ENCODE measurements at regions not wholly inside any gene's neighbourhood (a gene's known extent, or its start where the extent isn't known, plus 50 kb on each side); places are given as distances from the start of the nearest gene placed in this dataset.

DNA sequence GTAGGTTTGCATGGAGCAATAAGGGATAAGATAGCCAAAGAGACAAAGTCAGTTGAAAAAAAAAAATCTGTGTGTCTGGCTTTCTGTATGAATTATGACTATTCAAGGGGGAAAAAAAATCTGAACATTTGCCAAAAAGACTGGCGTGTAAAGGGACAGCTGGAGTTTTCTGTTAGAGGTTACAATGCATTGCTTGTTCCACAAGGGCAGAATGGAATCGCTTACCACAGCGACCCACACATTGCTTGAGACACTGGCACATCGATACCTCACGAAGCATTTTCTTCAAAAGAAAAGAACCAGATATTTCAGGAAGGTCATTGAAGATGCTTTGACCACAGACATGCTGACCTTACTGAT lies 327.8 kb downstream of the TMEM167A start:
- H3K36me3 ChIP-seq (replicated peaks) = no peaks in the 10 kb centered on the region
- no peak for DNase-seq (ENCODE audit: low spot score in 2 of 2)
- H3K4me1 ChIP-seq = no peaks in the 10 kb centered on the region
- no peaks in the 10 kb centered on the region for H3K27me3 ChIP-seq (ENCODE audit: low read depth)
- H3K4me3 ChIP-seq = no peak overlapping the region
- in situ Hi-C loops (cut with MboI; ENCODE audit: low sequenced_read_pairs) = no loop called here
- no peaks in the 10 kb centered on the region for H3K9me3 ChIP-seq

DNA sequence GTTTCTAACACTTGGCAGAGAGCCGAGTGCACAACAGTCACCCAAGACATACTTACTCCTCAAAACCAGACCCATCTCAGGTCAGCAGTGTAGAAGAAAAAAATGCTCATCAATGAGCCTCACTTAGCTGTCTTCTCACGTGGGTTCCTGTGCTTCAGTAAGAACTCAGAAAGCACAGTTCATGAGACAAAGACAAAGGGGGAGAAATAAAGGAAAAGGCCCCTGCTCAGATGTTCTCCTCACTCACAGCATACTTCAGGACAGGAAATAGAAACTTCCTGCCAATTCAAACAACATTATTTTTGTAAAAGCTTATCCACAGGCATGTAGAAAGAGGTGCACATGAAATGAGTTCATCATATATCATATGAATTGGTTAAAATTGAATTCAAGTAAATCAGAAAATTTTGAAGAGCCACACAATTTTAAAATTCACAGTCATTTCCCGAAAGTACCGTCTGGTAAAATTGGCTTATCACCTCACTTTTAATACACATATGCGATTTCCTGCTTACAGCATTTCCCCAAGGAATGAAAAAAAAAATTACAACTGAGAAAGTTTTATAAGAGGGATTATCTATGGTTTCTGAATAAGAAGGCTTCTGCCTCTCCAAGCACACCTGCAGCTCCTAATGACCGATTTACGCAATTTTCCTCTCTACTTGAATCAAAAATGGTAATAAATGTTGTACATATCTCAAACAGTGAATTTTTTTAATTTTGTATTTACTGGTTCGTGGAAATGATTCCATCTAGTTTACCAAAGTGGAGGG lies 328.3 kb downstream of the TMEM167A start:
- DNase-seq (ENCODE audit: low spot score in 2 of 2) = no peak
- Histone ChIP-seq H3K27me3 (ENCODE audit: low read depth) (no peaks in the 10 kb centered on the region), H3K4me1 (no peaks in the 10 kb centered on the region), H3K36me3 (replicated peaks) (no peaks in the 10 kb centered on the region), H3K4me3 (no peak overlapping the region), H3K9me3 (no peaks in the 10 kb centered on the region)
- in situ Hi-C loops (cut with MboI; ENCODE audit: low sequenced_read_pairs) = no loop called here

DNA sequence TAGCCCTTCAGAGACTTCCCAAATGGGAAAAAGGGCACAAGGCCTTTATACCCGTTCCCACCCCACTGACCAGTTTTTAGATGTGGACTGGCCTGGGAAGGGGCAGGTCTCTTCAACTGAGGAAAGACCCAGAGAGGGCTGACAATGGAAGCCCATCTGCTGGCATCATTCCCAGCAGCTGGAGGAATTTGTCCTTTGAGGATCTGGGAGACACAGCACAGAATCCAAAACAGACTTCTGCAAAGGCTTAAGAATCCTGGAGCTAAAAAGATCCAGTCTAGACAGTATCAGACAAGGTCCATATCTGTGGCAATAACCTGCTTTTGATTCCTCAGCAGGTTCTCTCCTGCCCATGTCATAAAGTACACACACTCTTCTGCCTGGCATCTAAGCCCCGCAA lies 329.2 kb downstream of the TMEM167A start:
- in situ Hi-C loops (cut with MboI; ENCODE audit: low sequenced_read_pairs) = no loop called here
- no peak for DNase-seq (ENCODE audit: low spot score in 2 of 2)
- Histone ChIP-seq H3K4me1 (no peaks in the 10 kb centered on the region), H3K9me3 (no peaks in the 10 kb centered on the region), H3K36me3 (replicated peaks) (no peaks in the 10 kb centered on the region), H3K27me3 (ENCODE audit: low read depth) (no peaks in the 10 kb centered on the region), H3K4me3 (no peak overlapping the region)

DNA sequence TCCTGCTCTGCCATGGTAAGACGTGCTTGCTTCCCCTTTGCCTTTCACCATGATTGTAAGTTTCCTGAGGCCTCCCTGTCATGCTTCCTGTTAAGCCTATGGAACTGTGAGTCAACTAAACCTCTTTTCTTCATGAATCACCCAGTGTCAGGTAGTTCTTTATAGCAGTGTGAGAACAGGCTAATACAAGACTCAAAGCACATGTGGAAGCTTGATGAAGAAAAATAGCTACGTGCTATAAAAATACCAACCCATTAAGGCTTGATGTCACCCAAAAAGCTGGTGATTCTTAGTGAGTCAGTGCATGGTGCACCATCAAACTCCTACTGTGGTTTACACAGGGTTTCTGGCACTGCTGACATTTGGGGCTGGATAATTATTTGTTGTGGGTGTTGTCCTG lies 332.2 kb downstream of the TMEM167A start:
- Histone ChIP-seq H3K4me3 (no peak overlapping the region), H3K4me1 (no peaks in the 10 kb centered on the region), H3K27me3 (ENCODE audit: low read depth) (no peaks in the 10 kb centered on the region), H3K9me3 (no peaks in the 10 kb centered on the region), H3K36me3 (replicated peaks) (no peaks in the 10 kb centered on the region)
- in situ Hi-C loops (cut with MboI; ENCODE audit: low sequenced_read_pairs) = no loop called here
- no peak for DNase-seq (ENCODE audit: low spot score in 2 of 2)

DNA sequence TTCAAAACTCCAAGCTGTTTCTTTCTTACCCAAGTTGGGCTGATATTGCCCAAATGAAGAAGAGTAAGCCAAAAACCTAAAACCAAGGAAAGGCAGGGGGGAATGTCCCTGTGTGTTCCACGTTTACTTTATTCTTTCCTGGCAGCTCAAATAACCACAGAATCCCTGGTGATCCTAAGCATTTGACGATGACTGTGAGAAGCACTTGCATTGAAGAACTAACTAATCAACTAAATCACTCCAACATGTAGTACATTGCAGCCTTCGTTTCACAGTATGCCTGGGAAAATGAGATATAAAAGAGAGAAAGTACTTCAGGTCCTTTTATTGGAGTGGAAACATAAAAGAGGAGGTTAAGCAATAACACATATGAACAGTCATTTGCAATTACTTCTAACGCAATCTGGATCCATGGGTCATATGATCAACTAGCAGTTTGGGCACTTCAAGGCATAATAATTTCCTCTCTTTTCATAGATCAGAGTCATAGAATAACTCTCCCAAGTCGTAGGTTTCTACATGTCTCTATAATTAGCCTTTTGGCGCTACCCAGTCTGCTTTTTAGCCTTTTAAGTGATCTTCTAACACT lies 338.4 kb downstream of the TMEM167A start:
- H3K9me3 ChIP-seq = no peaks in the 10 kb centered on the region
- in situ Hi-C loops (cut with MboI; ENCODE audit: low sequenced_read_pairs) = no loop called here
- peaks cover 9% of the 10 kb centered on the region for H3K27me3 ChIP-seq (ENCODE audit: low read depth)
- no peak for DNase-seq (ENCODE audit: low spot score in 2 of 2)
- H3K36me3 ChIP-seq (replicated peaks) = no peaks in the 10 kb centered on the region
- no peaks in the 10 kb centered on the region for H3K4me1 ChIP-seq
- H3K4me3 ChIP-seq = no peak overlapping the region

DNA sequence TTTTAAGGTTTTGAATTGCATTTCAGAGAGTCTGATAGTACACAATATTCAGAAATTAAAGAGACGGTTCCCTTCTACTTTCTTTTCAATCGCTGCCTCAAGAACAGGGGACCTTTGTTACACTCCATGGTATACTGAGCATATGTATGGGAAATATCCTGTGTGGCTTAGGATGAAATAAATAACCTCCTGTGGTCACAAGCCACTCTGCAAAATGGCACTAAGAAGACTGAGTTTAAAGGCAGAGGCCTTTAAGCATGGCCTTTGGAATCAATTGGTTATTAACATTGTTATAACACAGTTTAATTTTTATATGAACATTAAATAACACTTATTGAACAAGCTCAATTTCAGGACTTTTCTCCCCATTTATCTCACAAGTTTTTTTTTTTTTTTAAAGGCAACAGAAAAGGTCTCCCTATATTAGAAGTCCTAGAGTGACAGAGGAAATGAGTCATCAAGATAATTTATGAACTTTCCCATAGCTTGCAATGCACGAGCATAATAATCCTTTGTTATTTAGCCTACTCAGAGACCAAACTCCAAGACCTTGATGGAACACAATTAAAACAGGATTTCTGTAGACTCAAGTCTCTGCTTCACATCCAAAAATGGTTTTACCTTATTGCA lies 341.9 kb downstream of the TMEM167A start:
- in situ Hi-C loops (cut with MboI; ENCODE audit: low sequenced_read_pairs) = no loop called here
- no peak overlapping the region for H3K4me3 ChIP-seq
- no peaks in the 10 kb centered on the region for H3K9me3 ChIP-seq
- no peaks in the 10 kb centered on the region for H3K4me1 ChIP-seq
- peaks cover 9% of the 10 kb centered on the region for H3K27me3 ChIP-seq (ENCODE audit: low read depth)
- no peak for DNase-seq (ENCODE audit: low spot score in 2 of 2)
- no peaks in the 10 kb centered on the region for H3K36me3 ChIP-seq (replicated peaks)

DNA sequence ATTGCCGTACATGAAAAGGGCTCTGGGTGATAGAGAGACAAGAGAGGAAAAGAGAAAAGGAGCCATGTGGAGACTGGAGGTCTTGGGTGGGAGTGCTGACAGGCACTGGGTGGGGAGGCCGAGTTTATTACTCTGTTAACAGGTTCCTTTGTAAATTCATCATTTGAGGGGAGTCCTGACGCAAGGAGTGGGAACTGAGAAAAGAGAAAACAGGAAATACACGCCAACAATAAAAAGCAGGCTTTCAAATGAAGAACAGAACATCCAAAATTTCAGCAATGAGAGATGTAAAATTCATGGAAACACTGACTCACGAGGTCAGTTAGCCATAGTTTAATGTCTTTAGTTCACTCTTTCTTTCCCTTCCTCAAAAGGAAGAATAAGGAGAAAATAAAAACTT lies 342.8 kb downstream of the TMEM167A start:
- H3K4me3 ChIP-seq = no peak overlapping the region
- no peak for DNase-seq (ENCODE audit: low spot score in 2 of 2)
- in situ Hi-C loops (cut with MboI; ENCODE audit: low sequenced_read_pairs) = no loop called here

DNA sequence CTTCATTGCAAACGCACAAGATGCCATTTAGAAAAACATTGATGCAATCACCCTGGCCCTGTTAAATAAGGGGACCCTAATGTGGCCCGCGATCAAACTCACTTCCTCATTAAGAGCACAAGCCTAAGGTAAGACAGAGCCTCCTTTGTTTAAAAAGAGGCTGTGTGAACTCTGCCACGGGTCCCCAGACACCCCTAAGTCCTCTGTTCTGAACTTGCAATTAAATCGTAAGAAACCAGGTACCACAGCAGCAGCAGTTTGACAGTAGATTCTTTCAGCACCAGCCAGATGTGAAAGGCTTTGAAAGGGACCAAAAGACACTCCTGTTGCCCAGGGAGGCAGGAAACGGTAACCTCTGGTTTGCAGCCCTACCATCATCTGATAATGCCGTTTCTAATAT lies 346.3 kb downstream of the TMEM167A start:
- no peaks in the 10 kb centered on the region for H3K4me1 ChIP-seq
- H3K9me3 ChIP-seq = no peaks in the 10 kb centered on the region
- H3K27me3 ChIP-seq (ENCODE audit: low read depth) = no peaks in the 10 kb centered on the region
- no peak for DNase-seq (ENCODE audit: low spot score in 2 of 2)
- in situ Hi-C loops (cut with MboI; ENCODE audit: low sequenced_read_pairs) = no loop called here
- no peak overlapping the region for H3K4me3 ChIP-seq
- no peaks in the 10 kb centered on the region for H3K36me3 ChIP-seq (replicated peaks)

More for the DNA sequence above, 342.8 kb downstream of the TMEM167A start:
- no peaks in the 10 kb centered on the region for H3K36me3 ChIP-seq (replicated peaks)
- no peaks in the 10 kb centered on the region for H3K9me3 ChIP-seq
- H3K4me1 ChIP-seq = no peaks in the 10 kb centered on the region
- H3K27me3 ChIP-seq (ENCODE audit: low read depth) = peaks cover 8% of the 10 kb centered on the region

DNA sequence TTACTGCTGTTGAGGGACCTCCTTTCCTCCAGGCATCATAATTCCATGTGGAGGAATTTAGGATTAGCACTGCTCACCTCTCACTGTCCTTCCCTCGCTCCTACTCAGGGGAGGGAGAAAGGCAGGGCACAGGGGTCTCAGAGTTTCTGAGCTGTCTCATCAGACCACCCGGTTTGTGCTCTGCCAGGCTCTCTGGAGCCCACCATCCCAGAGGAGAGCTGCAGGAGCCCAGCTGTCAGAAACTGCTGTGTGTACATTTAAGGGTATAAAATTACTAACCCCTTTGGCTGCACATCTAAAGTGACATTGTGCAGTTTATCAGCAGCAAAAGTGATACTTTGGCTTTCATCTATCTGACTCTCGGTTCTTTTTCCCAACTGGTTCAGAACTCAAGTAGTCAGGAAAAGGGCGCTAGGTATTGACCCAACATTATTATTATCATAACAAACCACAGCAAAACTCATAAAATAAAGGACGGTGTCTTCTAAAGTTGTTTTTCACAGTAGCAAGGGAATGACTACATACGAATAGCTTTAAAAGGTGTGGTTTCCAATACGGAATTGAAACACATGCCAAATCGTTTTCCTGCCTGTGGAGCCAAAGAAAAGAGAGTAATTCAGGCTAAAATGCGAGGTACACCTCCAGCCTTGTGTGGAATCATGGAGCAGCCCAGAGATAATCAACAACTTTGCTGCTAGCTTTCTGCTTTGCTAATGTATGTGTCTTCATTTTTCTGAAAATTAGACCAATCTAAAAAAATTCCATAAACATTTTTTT lies 348.1 kb downstream of the TMEM167A start:
- no peak overlapping the region for H3K4me3 ChIP-seq

DNA sequence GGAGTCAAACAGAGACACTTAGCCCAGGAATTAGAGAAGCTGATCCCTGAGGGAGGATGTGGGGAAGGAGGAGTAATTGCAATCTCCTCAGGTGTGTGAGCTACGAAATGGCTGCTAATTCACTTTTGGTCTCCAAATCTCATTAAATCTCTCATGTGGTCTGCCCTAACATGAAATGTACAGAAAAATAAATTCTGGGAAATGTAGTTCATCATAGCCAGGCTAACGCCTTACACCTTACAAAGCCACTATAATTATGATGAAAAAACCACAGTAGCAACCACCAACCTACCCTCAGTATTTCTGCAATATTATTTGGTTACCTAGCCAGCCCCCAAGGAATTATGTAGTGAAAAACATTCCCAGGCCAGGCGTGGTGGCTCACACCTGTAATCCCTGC lies 354.0 kb downstream of the TMEM167A start:
- no peak for DNase-seq (ENCODE audit: low spot score in 2 of 2)
- H3K4me3 ChIP-seq = no peak overlapping the region
- no peaks in the 10 kb centered on the region for H3K36me3 ChIP-seq (replicated peaks)
- no peaks in the 10 kb centered on the region; the same call in 1 of the 2 replicates for H3K9me3 ChIP-seq
- in situ Hi-C loops (cut with MboI; ENCODE audit: low sequenced_read_pairs) = no loop called here
- H3K27me3 ChIP-seq (ENCODE audit: low read depth) = no peaks in the 10 kb centered on the region
- no peaks in the 10 kb centered on the region for H3K4me1 ChIP-seq

More for the DNA sequence above, 348.1 kb downstream of the TMEM167A start:
- DNase-seq (ENCODE audit: low spot score in 2 of 2) = no peak
- Histone ChIP-seq H3K27me3 (ENCODE audit: low read depth) (no peaks in the 10 kb centered on the region), H3K36me3 (replicated peaks) (no peaks in the 10 kb centered on the region), H3K4me1 (no peaks in the 10 kb centered on the region), H3K9me3 (no peaks in the 10 kb centered on the region; the same call in 1 of the 2 replicates)
- in situ Hi-C loops (cut with MboI; ENCODE audit: low sequenced_read_pairs) = no loop called here

DNA sequence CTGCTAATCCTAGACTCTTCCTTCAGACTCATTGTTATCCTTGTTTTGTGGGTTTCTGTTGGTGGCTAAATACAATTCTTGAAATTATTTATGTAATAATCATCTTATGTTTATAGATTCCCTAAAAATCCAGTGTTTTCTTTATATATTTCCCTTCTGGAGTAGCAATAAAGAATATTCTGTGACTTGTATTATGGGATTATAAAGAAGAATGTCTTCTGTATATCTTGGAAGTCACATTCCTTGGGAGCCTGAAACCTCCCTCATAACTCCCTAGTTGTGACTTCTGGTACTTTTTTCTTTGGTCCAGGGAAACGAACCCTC lies 356.1 kb downstream of the TMEM167A start:
- DNase-seq (ENCODE audit: low spot score in 2 of 2) = no peak
- Histone ChIP-seq H3K27me3 (ENCODE audit: low read depth) (no peaks in the 10 kb centered on the region), H3K9me3 (no peaks in the 10 kb centered on the region; the same call in 1 of the 2 replicates), H3K36me3 (replicated peaks) (no peaks in the 10 kb centered on the region), H3K4me3 (no peak overlapping the region), H3K4me1 (no peaks in the 10 kb centered on the region)
- in situ Hi-C loops (cut with MboI; ENCODE audit: low sequenced_read_pairs) = no loop called here

DNA sequence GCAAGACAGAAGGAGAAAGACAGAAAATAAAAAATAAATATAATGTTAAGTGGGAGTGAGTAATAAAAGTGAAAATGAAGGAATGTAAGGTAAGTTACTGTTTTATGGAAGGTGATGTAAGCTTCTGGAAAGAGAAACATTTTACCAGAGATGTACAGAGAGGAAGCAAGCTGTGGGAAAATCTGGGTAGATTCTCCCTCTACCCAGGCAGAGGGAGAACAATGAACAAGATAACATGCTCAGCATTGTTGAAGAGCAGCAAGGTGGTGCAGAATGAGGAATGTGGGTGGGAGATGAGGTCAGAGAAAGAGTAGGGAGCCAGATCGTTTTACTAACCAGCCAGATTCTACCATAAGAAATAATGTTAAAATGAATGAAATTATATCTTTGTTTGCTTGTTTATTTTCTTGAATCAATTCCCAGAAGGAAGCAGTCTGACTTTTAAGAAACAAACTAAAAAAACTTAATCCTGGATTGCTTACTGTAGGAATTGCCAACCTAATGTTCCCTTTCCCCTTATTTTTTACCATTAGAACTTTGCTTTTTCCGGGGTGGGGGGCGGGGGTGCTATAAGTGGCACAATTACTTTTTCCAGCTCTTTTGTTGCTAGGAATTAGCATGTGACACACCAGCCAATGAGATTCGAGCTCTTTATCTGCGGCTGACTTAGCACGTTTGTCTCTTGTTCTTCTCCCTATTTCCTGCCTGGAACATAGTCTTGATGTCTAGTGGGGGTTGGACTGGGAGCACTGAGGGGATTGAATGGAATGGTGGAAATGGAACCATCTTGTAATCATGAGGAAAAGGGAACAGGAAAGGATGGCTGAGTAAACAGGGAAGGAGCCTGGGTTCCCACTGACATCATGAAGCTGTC lies 356.7 kb downstream of the TMEM167A start:
- DNase-seq (ENCODE audit: low spot score in 2 of 2) = no peak
- Histone ChIP-seq H3K36me3 (replicated peaks) (no peaks in the 10 kb centered on the region), H3K4me1 (no peaks in the 10 kb centered on the region), H3K9me3 (no peaks in the 10 kb centered on the region; the same call in 1 of the 2 replicates), H3K4me3 (no peak overlapping the region), H3K27me3 (ENCODE audit: low read depth) (no peaks in the 10 kb centered on the region)
- in situ Hi-C loops (cut with MboI; ENCODE audit: low sequenced_read_pairs) = no loop called here

DNA sequence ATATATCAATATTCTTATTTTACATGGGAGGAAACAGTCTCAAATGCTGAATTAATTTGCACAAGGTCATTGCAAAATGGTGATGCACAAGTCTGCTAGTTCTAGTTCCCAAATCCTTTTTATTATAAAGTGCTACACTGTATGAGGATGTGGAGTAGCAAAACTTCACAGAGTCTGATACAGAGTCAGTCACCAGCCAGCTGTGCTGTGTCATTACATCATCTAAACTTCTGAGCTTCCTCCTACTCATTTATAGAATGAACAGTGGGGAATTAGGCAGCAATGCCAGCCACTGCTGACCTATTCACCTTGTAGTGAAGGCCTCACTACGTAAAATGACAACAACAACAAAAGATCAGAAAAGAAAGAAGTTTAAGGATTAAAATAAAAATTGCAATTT lies 357.8 kb downstream of the TMEM167A start:
- H3K4me1 ChIP-seq = no peaks in the 10 kb centered on the region
- H3K27me3 ChIP-seq (ENCODE audit: low read depth) = no peaks in the 10 kb centered on the region
- no peaks in the 10 kb centered on the region for H3K9me3 ChIP-seq
- DNase-seq (ENCODE audit: low spot score in 2 of 2) = no peak
- H3K4me3 ChIP-seq = no peak overlapping the region
- no peaks in the 10 kb centered on the region for H3K36me3 ChIP-seq (replicated peaks)
- in situ Hi-C loops (cut with MboI; ENCODE audit: low sequenced_read_pairs) = no loop called here
